H7 (cell line): ENCODE measurements at regions not wholly inside any gene's neighbourhood (a gene's known extent, or its start where the extent isn't known, plus 50 kb on each side); places are given as distances from the start of the nearest gene placed in this dataset.
A peak's percentile ranks its signal among the peaks of the same experiment; 100 is the strongest.
"Not testable (repeated sequence)": the region's sequence is repeated elsewhere in the genome, so short reads cannot be mapped to it uniquely, and the experiment has no call there.

Experiments used
- DNase-seq: peaks from one replicate; pipeline ENCODE4 v3.0.0; 2012
- H3K27me3 ChIP-seq: 2 replicates; pipeline ENCODE4 v1.6.0; 2011; ENCODE audit warnings: mild to moderate bottlenecking, low read length; ENCODE audit not compliant: control insufficient read depth, insufficient read depth
- H3K36me3 ChIP-seq: replicated peaks from 2 replicates; pipeline ENCODE4 v1.5.1; 2011; ENCODE audit warnings: low read length; ENCODE audit not compliant: control insufficient read depth, insufficient read depth
- H3K4me3 ChIP-seq: 2 replicates; pipeline ENCODE4 v1.5.1; 2011; ENCODE audit warnings: low read depth, mild to moderate bottlenecking, control low read depth, low read length, moderate library complexity; ENCODE audit not compliant: insufficient read depth

GRCh38 chr7:65145008-65145407 lies 138.5 kb upstream of the ERV3-1 start:
- DNase-seq, H3K4me3 ChIP-seq, H3K36me3 ChIP-seq, H3K27me3 ChIP-seq: not testable (repeated sequence)

DNA sequence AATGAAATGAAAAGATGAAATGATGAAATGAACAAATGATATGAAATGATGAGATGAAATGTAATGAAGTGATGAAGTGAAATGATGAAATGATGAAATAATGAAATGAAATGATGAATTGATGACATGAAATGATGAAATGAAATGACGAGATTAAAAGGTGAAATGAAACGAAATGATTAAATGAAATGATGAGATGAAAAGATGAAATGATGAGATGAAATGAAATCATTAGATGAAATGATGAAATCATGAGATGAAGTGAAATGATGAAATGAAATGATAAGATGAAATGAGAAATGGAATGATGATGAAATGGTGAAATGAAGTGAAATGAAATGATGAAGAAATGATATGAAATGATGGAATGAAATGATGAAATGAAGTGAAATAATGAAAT lies 138.1 kb upstream of the ERV3-1 start:
- DNase-seq, H3K4me3 ChIP-seq, H3K27me3 ChIP-seq, H3K36me3 ChIP-seq: not testable (repeated sequence)

DNA sequence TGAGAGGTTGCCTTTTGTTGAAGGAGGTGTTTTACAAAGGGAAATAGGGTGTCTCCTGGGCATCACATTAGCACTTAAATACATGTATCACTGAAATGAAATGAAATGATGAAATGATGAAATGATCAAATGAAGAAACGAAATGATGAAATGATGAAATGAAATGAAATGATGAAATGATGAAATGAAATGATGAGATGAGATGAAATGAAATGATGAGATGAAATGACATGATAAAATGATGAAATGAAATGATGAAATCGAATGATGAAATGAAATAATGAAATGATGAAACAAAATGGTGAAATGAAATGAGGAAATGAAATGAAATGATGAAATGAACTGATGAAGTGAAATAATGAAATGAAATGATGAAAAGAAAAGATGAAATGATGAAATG lies 137.6 kb upstream of the ERV3-1 start:
- H3K36me3 ChIP-seq, DNase-seq, H3K4me3 ChIP-seq, H3K27me3 ChIP-seq: not testable (repeated sequence)

- H3K36me3 ChIP-seq, DNase-seq, H3K27me3 ChIP-seq, H3K4me3 ChIP-seq: not testable (repeated sequence)
These were observed 135.4 kb upstream of the ERV3-1 start for GRCh38 chr7:65141894-65142293.

GRCh38 chr7:65141405-65141778 lies 134.9 kb upstream of the ERV3-1 start:
- not testable (repeated sequence) for DNase-seq, H3K36me3 ChIP-seq, H3K27me3 ChIP-seq
- peak overlapping the region; percentile 20; the same call in 1 of the 2 replicates for H3K4me3 ChIP-seq

- not testable (repeated sequence) for H3K27me3 ChIP-seq
These were observed 134.3 kb upstream of the ERV3-1 start for GRCh38 chr7:65140543-65141404.

GRCh38 chr7:65136850-65137249 lies 130.4 kb upstream of the ERV3-1 start:
- H3K4me3 ChIP-seq, DNase-seq: not testable (repeated sequence)

More at GRCh38 chr7:65140543-65141404, 134.3 kb upstream of the ERV3-1 start:
- not testable (repeated sequence) for DNase-seq, H3K36me3 ChIP-seq
- H3K4me3 ChIP-seq: peak overlapping the region; percentile 20; the same call in 1 of the 2 replicates

GRCh38 chr7:65133087-65133486 lies 126.6 kb upstream of the ERV3-1 start:
- not testable (repeated sequence) for H3K4me3 ChIP-seq, H3K27me3 ChIP-seq, DNase-seq, H3K36me3 ChIP-seq

More at GRCh38 chr7:65136850-65137249, 130.4 kb upstream of the ERV3-1 start:
- H3K27me3 ChIP-seq, H3K36me3 ChIP-seq: not testable (repeated sequence)

DNA sequence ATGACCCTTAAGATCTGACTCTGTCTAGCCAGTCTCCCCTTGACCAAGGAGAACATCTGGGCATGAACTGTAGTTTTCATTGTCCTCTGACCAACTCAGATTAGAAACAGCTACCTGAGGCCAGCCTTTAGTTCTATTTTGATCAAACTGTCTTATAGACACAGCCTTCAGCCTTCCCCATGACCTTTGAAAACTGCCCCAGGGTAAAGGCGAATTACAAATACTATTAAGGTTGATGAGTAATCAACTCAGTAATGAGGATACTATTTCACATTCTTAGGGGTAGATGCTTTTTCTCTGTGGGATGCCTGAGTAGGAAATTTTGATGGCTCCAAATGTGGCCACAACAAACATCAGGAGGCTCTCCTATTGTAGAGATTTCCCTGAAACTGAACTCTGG lies 125.8 kb upstream of the ERV3-1 start:
- H3K27me3 ChIP-seq, DNase-seq, H3K4me3 ChIP-seq, H3K36me3 ChIP-seq: not testable (repeated sequence)

GRCh38 chr7:65127364-65127763 lies 120.9 kb upstream of the ERV3-1 start:
- not testable (repeated sequence) for H3K27me3 ChIP-seq, DNase-seq, H3K36me3 ChIP-seq, H3K4me3 ChIP-seq

DNA sequence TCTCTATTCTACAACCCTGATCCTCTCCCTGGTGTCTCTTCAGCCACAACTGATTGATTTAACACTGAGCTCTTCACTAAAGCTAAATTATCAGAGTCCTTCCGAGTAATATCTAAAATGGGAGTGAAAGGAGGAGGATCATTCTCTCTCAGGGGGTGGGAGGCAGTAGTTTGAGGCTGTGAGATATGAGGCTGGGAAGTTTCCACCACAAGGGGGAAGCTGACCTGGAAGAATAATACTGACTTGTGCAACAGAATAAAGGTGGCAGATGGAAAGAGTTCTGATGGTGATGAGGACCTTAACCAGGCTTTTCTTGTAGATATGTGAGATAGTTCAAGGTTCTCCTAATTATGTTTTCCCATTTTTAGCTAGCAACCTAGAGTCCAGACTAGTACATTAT lies 118.1 kb upstream of the ERV3-1 start:
- not testable (repeated sequence) for H3K4me3 ChIP-seq, DNase-seq, H3K36me3 ChIP-seq, H3K27me3 ChIP-seq

- DNase-seq, H3K36me3 ChIP-seq, H3K27me3 ChIP-seq, H3K4me3 ChIP-seq: not testable (repeated sequence)
These were observed 99.2 kb upstream of the ERV3-1 start for GRCh38 chr7:65105650-65106203.

DNA sequence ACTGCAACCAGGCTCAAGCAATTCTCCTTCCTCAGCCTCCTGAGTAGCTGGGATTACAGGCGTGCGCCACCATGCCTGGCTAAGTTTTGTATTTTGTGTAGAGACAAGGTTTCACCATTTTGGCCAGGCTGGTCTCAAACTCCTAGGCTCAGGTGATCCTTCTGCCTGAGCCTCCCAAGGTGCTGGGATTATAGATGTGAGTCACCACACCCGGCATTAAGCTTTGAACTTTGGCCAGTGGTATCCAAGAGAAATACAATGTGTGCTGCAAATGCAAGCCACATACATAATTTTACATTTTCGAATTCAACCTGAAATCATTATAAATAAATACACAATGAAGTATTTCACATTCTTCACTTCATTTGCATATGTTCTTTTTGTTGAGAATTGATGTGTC lies 94.0 kb upstream of the ERV3-1 start:
- not testable (repeated sequence) for H3K4me3 ChIP-seq, H3K36me3 ChIP-seq, H3K27me3 ChIP-seq, DNase-seq

- H3K27me3 ChIP-seq, H3K4me3 ChIP-seq, DNase-seq, H3K36me3 ChIP-seq: not testable (repeated sequence)
These were observed 75.2 kb upstream of the ERV3-1 start for GRCh38 chr7:65081669-65082055.

DNA sequence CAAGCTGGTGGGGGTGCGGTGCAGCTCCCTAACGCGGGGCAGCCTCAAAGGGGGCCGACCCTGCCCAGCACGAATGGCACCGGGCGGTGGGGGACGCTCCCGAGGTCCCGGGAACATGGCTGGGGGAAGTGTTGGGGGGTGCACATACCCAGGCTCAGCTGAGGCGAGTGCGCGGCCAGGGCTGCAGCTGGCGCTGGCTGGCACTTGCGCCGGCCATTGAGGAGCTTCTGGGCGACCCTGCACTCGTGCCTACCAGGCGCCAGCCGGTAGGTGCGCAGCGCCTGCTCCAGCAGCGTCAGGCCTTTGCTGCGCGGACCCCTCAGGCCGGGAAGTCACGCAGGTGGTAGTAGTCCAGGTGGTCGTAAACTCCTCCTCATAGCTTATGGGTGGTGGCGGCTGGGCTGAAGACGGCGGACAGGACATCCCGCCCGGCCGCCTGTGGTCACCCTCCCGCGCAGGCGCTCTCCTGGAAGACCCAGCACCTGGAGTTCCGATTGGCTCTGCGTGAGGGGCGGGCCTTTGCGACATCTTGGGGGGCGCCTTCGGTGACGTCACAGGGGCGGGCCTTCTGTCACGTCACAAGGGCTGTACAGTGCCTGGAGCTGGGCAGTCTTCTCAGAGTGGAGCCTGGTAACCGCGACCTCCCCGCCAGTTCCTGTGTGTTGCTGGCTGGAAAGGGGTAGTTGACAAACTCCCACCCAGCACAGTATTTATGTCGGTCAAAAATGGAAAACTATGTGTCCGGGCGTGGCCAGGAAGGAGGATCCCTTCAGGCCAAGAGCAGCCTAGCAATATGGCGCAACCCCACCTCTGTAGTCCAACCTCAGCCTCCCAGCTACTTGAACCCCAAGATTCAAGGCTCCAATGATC lies 74.5 kb upstream of the ERV3-1 start:
- H3K4me3 ChIP-seq: peak overlapping the region; percentile 62
- not testable (repeated sequence) for H3K36me3 ChIP-seq, H3K27me3 ChIP-seq
- peak; percentile 83 for DNase-seq
